GM18498 (cell line): ENCODE measurements at regions not wholly inside any gene's neighbourhood (a gene's known extent, or its start where the extent isn't known, plus 50 kb on each side); places are given as distances from the start of the nearest gene placed in this dataset.
"Not testable (repeated sequence)": the region's sequence is repeated elsewhere in the genome, so short reads cannot be mapped to it uniquely, and the experiment has no call there.

Experiments used
- ATAC-seq: cut with Tn5 transposase; IDR thresholded peaks from one replicate; pipeline ENCODE4 v1.9.1; 2021; ENCODE audit warnings: mild to moderate bottlenecking, moderate library complexity; ENCODE audit not compliant: unreplicated experiment

DNA sequence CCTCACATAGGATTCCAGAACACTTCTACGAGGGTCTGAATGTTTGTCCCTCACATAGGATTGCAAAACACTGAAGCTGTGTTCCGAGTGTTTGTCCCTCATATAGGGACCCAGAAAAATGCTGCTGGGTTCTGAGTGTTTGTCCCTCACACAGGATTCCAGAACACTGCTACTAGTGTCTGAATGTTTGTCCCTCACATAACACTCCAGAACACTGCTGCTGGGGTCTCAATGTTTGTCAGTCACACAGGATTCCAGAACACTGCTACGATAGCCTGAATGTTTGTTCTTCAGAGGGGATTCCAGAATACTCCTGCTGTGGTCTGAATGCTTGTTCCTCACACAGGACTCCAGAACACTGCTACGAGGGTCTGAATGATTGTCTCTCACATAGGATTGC, 218.7 kb downstream of the FOXD4L6 start:
- no peak for ATAC-seq

DNA sequence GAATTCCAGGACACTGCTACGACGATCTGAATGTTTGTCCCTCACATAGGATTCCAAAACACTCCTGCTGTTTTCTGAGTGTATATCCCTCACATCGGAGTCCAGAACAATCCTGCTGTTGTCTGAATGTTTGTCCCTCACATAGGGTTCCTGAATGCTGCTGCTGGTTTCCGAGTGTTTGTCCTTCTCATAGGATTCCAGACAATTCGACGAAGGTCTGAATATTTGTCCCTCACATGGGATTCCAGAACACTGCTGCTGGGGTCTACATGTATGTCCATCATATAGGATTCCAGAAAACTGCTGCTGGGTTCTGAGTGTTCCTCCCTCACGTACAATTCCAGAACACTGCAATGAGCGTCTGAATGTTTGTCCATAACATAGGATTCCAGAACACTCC, 219.4 kb downstream of the FOXD4L6 start:
- not testable (repeated sequence) for ATAC-seq

DNA sequence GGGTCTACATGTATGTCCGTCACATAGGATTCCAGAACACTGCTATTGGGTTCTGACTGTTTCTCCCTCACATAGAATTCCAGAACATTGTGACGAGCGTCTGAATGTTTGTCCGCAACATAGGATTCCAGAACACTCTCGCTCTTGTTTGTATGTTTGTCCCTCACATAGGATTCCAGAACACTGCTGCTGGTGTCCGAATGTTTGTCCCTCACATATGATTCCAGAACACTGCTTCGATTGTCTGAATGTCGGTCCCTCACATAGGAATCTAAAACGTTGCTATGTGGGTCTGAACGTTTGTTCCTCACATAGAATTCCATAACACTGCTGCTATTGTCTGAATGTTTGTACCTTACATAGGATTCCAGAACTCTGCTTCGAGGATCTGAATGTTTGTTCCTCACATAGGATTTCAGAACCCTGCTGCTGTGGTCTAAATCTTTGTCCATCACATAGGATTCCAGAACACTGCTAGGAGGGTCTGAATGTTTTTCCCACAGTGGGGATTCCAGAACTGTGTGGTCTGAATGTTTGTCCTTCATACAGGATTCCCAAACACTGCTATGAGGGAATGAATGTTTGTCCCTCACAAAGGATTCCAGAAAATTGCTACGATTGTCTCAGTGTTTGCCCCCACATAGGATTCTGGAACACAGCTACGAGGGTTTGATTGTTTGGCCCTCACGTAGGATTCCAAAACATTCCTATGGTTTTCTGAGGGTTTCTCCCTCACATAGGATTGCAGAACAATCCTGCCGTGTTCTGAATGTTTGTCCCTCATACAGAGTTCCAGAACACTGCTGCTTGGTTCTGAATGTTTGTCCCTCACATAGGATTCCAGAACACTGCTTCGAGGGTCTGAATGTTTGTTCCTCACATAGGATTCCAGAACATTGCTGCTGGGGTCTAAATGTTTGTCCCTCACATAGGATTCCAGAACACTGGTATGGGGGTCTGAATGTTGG, 220.5 kb downstream of the FOXD4L6 start:
- no peak for ATAC-seq

DNA sequence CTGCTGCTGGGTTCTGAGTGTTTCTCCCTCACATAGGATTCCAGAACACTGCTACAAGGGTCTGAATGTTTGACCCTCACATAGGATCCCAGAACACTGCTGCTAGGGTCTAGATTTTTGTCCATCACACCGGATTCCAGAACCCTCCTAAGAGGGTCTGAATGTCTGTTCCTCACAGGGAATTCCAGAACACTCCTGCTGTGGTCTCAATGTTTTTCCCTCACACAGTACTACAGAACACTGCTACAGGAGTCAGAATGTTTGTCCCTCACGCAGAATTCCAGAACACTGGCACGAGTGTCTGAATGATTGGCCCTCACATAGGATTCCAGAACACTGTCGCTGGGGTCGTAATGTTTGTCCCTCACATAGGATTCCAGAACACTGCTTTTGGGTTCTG, 221.6 kb downstream of the FOXD4L6 start:
- not testable (repeated sequence) for ATAC-seq

DNA sequence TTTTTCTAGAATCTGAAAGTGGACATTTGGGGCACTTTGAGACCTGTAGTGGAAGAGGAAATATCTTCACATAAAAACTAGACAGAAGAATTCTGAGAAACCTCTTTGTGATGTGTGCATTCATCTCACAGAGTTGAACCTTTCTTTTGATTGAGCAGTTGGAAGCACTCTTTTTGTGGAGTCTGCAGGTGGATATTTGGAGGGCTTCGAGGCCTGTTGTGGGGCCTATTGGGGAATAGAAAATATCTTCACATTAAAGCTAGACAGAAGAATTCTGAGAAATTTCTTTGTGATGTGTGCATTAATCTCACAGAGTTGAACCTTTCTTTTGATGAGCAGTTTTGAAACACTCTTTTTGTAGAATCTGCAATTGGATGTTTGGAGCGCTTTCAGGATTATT, 236.2 kb downstream of the FOXD4L6 start:
- ATAC-seq: not testable (repeated sequence)

DNA sequence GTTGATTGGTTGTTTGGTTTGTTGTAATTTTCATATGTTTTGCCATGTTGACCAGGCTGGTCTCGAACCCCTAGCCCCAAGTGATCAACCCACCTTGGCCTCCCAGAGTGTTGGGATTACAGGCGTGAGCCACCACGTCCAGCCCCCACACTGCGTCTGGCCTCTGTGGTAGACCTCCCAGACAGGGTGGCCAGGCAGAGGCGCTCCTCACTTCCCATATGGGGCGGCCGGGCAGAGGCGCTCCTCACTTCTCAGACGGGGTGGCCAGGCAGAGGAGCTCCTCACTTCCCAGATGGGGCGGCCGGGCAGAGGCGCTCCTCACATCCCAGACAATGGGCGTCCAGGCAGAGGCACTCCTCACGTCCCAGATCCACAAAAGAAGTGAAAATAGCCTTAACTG, 242.6 kb downstream of the FOXD4L6 start:
- not testable (repeated sequence) for ATAC-seq

DNA sequence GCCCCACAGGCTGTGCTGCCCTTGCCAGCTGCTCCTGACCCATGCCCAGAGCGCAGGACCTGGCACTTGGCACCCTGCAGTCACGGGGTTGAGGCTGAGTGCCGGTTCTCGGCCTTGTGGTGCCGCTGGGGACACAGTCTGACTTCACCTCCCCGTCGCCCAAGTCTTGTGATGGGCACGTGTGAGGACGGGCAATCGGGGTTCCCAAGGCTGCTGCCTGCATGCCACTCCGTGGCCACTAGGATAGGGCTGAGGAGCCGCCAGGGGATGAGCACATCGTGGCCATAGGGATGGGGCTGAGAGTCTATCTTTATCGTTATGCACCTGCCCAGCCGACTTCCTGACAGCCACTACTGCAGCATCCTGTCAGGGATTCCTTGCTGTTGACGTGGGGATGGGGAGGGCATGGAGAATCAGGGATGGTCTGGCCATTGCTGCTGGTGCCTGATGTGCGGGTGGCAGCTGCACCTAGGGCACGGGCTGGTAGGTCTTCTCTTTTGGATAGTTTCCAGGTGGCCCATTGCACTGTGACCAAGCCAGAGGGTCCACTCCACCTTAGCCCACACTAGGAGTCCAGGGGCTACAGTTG, 243.5 kb downstream of the FOXD4L6 start:
- ATAC-seq: not testable (repeated sequence)

DNA sequence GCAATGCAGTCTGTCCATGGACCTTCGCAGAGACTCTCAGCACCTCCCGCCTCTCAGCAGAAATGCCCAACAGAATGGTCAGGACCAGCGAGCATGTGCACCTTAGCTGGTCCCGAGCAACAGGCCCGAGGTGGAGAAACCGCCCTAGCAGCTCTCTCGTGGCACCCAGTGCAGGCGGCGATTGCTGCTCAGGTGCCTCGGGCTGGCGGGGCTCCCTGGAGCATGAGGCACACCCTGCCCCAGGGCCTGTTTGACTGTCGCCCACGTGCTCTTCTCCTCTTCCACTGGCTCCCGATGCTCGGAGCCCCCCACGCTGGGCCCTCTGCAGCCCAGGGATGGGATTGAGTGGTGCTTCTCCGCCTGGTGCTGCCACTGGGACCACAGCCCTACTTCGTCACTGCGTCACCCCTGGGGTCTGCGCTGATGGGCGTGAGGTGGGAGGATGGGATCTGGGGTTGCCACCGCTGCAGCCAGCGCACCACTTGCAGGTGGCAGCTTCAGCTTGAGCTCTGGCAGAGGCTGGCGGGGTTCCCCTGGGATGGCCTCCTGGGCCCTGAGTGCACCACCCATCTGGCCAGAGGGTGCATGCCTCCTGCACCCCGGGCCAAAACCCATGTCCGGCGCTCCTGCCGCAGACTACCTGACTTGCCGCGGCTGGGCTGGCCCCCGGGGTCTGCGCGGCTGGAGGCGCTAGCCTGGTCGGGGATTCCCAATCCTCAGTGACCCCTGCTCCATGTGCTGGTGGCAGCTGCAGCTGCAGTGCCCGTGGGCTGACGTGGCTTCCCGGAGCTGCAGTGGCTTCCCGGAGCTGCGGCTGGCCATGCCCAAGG, 244.2 kb downstream of the FOXD4L6 start:
- no peak for ATAC-seq

DNA sequence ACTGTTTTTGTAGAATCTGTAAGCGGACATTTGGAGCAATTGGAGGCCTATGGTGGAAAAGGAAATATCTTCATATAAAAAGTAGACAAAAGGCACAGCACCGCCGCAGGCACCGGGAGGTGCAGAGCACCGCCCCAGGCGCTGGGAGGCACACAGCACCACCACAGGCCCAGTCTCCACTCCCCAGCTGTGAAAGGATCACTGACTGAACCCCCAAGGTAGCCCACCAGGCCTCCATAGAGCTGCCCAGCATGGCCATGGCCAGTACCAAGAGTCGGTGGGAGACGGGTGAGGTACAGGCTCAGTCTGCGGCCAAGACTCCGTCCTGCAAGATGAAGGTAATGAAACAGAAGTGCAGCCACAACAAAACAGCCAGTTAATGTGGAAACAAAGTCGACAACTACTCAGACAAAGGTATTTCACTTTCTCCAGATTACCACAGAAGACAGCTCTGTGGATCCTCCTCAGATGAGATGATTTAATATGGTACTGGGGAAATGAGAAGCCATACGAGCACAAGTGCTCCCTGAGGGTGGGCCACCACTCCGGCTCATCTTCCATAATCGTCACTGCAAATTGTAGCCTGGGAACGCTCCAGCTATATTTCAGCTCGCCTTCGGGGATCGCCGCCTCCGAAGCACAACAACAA, 244.9 kb downstream of the FOXD4L6 start:
- not testable (repeated sequence) for ATAC-seq

DNA sequence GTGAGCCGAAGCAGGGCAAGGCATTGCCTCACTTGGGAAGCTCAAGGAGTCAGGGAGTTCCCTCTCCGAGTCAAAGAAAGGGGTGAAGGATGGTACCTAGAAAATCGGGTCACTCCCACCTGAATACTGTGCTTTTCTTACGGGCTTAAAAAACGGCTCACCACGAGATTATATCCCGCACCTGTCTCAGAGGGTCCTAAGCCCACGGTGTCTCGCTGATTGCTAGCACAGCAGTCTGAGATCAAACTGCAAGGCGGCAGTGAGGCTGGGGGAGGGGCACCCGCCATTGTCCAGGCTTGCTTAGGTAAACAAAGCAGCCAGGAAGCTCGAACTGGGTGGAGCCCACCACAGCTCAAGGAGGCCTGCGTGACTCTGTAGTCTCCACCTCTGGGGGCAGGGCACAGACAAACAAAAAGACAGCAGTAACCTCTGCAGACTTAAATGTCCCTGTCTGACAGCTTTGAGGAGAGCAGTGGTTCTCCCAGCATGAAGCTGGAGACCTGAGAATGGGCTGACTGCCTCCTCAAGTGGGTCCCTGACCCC, 254.7 kb downstream of the FOXD4L6 start:
- ATAC-seq: not testable (repeated sequence)

DNA sequence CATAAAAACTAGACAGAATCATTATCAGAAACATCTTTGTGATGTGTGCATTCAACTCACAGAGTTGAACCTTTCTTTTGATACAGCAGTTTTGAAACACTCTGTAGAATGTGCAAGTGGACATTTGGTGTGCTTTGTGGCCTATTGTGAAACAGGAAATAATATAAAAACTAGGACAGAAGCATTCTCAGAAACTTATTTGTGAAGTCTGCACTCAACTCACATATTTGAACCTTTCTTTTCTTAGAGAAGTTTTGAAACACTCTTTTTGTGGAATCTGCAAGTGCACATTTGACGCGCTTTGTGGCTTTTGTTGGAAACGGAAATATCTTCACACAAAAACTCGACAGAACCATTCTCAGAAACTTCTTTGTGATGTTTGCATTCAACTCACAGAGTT, 260.0 kb downstream of the FOXD4L6 start:
- not testable (repeated sequence) for ATAC-seq
